CD4-positive, alpha-beta T cell treated with Interleukin-6 at 100 ng/mL for 8 hours (primary cell): ENCODE measurements at regions not wholly inside any gene's neighbourhood (a gene's known extent, or its start where the extent isn't known, plus 50 kb on each side); places are given as distances from the start of the nearest gene placed in this dataset.

Source experiments
- DNase-seq: peaks from one replicate; pipeline ENCODE4 v3.0.0-alpha.2; 2020; ENCODE audit warnings: mixed read lengths, low spot score

DNA sequence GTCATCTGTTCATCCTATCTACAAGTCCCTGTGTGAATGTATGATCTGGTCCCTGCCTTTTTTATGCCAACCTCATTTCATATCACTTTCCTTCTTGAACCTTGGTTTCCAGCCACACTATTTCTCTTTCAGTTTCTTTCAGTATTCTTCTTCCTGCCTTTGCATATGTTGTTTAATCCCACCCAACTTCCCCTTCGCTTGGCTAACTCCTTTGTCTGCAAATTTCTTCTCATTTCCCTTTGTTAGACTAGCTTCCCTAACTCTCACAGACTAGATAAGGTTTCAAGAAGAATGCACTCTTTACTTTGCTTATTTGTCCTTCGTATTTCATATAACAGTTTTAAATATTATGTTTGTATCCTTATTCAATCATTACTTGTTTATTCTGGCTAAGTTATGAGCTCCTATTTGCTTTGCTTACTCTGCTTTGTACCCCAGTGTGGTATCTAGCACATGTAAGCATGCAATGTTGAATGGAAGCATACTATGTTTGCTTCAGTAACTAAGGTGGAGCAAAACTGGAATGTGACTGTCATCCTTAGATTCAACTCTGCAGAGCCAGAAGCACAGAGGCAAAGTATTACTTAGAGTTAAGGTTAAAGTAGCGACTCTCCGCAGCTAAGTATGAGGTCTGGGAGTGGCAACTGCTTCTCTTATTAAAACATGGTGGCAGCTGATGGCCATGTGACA, 681.3 kb downstream of the CPS1 start:
- DNase-seq, result no peak

DNA sequence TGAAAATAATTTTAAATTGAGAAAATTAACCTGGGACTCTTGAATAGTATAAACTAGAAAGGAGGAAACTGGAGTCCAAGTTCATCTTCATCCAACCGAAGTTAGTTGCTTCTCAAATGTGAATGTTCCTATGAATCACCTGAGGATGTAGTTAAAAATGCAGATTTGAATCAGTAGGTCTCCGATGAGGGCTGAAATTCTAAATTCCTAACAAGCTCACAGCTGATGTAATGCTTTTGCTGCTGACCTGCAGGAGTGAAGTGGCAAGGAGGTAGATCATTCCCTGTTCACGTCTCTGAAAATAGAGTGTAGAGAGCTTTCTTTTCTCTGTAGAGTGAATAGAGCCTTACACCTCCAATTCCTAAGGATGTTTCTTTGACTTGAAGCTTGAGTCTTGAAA, 685.5 kb downstream of the CPS1 start:
- DNase-seq, result no peak

DNA sequence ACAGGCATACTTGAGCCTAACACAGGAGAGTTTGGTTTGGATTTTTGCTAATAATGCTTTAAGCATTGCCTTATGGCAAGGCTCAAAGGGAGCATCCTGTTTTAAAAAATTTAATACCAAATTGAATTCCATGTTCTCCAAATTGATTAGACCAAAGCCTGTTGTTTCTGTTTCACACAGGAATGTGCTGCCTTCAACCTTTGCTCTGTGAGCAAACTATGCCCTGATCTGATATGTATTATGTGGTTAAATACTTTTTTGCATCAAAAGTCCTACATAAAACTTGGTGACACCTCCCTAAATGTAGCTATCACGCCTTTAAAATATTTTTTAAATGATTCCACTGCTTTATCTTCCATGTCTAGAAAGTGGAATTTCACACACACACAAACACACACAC, 691.4 kb downstream of the CPS1 start:
- DNase-seq, result no peak

DNA sequence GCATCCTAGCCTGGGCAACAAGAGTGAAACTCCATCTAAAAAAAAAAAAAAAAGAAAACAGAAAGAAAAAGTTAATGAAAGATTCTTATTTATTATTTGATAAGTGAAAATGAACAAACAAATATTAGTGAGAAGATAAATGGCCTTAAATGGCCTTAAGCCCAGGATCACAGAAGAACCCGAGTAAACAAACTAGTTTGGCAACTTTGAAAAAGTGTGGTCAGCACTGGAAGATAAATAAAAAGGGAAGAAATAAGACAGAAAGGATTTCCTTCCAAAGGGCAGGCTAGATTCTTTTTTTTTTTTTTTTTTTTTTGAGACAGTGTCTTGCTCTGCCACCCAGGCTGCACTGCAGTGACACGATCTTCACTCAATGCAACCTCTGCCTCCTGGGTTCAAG, 692.4 kb downstream of the CPS1 start:
- no peak for DNase-seq

DNA sequence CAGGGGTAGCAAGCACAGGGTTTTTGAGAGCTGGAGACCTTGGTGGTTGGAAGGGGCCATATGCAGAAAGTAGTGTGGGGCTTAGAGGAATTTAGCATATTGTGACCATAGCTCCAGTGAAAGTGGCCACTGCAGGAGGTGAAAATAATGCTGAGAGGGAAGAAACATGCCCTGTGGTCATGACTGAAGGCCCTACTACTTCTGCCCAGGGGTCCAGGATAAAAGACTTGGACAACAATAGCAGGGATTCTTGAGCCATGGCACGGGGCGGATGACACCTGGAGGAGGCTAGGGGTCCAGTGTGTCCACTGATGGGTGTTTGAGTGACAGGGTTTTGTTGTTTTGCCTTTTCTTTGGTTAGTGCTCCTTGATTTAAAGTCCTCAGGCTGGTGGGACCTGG, 694.6 kb downstream of the CPS1 start:
- DNase-seq, result no peak

DNA sequence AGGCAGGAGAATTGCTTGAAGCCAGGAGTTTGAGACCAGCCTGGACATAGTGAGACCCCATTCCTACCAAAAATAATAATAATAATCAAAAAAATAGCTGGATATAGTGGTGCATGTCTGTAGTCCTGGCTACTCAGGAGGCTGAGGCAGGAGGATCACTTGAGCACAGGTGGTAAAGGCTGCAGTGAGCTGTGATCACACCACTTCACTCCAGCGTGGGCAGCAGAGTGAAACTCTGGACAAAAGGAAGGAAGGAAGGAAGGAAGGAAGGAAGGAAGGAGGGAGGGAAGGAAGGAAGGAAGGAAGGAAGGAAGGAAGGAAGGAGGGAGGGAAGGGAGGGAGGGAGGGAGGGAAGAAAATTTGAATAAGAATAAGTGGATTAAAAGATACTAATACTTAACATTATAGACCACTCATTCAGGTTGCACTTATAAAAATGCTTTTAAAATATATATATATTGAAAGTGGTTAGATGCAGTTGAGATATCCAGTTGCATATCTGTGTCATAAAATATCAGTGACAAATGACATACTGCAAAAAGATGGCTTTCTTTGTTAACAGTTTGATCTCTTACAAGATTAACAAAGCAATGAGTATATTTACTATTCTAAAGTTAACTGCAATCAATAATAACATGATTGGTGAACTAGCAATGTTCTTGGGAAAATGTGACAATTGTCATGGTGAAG, 702.4 kb downstream of the CPS1 start:
- DNase-seq, result no peak

DNA sequence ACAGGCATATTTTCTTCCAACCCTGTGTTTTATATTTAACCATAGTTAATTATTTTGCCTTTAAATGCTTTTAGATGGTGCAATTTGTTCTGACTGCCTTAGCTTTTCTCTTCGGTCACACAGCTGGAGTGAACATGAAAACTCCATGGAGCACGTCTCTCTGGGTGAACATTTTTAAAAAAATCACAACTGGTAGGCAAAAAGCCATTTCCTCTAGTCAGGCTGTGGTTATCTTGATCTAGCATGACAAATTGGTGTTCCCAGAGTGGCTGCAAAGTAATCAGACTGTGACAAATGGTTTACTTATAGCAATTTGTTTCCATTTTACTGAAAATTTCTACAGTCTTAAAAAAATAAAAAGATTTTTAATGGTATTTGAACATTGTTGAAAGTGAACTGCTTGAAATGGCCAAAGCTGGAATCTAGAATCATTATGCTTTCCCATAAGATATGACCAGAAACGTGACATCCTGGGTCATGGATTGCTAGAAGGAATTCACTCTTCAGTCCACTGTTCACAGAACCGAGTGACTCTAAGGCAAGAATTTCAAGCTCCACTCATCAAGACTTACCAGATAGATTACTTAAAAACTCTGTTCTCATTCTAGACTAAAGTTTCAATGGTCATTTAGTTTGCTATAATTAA, 703.6 kb downstream of the CPS1 start:
- no peak for DNase-seq

DNA sequence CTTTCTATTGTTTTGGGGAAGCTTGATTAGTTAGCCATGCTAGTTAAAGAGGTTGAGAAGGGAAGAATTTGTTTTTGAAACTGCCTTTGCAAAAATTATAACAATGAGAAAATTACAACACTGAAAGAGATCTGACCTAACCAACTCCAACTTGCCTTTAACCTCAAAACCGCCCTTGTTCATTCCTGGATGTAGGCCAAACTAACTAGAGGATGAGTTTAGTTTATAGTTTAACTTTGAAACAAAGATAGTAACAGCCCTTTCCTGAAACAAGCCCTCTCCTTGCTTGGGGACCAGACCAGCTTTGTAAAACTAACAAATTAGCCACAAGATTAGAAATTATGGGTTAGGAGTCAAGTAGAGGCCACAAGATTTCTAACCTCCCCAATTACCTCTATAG, 713.9 kb downstream of the CPS1 start:
- no peak for DNase-seq

DNA sequence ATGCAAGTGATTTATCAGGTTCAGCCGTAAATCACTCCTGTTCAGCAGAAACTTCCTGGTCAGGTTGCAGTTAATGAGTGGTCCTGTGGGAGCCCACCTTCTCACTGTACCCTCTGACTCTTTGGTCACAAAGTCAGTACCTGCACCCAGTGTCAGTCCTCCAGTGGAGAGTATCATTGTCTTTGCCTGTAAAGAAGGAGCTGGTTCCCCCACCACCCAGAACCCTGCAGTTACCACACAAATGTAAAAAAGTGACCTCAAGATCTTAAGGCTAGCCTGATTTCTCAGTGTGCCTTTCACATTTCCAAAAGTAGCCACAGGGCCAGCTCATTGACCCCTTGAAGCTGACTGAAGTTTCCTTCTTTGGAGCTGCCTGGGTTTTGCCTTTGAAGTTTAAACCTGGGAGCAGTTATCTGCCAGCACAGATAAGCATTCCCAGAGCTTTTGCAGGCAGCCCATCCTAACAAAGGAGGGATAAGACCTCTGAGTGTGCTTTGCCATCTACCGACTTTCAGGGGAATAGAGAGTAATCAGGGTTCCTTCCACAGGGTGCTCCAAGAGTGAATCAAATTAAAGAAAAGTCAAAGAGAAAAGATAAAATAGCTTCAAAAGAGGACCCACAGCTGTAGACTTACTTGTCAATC, 725.2 kb downstream of the CPS1 start:
- DNase-seq, result no peak

DNA sequence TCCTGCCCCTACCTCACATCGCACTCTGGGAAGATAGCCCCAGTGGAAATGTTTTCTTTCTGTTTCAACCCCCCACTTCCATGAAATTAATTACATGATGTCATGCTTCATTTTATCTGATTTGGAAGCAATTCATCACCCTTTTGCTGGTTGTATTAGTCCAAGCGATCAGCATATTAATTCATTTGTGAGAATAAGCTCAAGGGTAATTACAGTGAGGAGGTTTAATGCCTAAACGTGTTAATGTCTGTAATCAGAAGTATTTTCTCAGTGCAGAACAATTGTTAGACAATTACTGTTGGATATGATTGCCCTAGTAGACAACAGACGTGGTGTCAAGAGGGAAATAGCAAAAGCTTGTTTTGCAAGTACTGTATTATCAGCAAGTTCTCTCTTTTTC, 746.3 kb downstream of the CPS1 start:
- no peak for DNase-seq

DNA sequence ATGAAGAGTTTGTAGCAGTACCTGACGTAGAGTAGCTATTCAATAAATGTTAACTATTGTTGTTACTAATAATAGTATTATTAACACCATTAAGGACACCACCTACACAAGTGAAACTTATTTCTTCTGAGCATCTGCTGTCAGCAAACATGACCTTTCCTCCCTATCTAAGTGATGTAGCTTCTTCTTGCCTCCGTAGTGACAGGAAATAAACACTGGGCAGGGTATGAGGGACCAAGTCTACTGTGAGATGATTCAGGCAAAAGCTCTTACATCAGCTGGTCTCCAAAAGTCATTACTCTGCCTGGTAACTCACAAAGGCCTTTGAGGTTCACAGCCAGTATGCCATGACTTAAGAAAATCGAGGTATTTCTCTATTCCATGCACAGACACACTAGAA, 750.5 kb downstream of the CPS1 start:
- DNase-seq, result no peak
